ENCODE measurements at regions not wholly inside any gene's neighbourhood (a gene's known extent, or its start where the extent isn't known, plus 50 kb on each side); places are given as distances from the start of the nearest gene placed in this dataset.

- H3K36me3 ChIP-seq, result no peaks in the 10 kb centered on the region
- TF ChIP-seq CTCF (IDR thresholded peaks at IDR 0.05), result no peak
- no peak for TF ChIP-seq POLR2A (IDR thresholded peaks at IDR 0.05)
- no peak for TF ChIP-seq POLR2AphosphoS5 (IDR thresholded peaks at IDR 0.05)
- no peak for TF ChIP-seq EP300 (IDR thresholded peaks at IDR 0.05; ENCODE audit: low read depth)
- in situ Hi-C loops (cut with MboI; ENCODE audit: low pct_ligation_motif_present in 1 of 4, low pct_unique_long_range_greater_than_20kb in 1 of 4, low sequenced_read_pairs in 3 of 4) (no loop called here), intact Hi-C loops (cut with DNase I; ENCODE audit: low total_unique reads) (no loop called here)
- H3K4me1 ChIP-seq, result no peaks in the 10 kb centered on the region
- H3K27ac ChIP-seq, result no peak overlapping the region
- no peaks in the 10 kb centered on the region for H3K27me3 ChIP-seq
- no peak overlapping the region for H3K4me3 ChIP-seq
- H3K9me3 ChIP-seq, result no peaks in the 10 kb centered on the region
- no peak for DNase-seq
- 41 to 65% methylated on average over 3 to 8 of the region's 8 CpGs for WGBS, 2 donors (ENCODE audit: low coverage in 1 of 2)
Measured at GRCh38 chr5:121726991-121727390, 124.7 kb upstream of the FTMT start.

- DNase-seq, result no peak
- no peak overlapping the region for H3K4me3 ChIP-seq
- no peaks in the 10 kb centered on the region for H3K27me3 ChIP-seq
- no peak overlapping the region for H3K27ac ChIP-seq
- H3K4me1 ChIP-seq, result no peaks in the 10 kb centered on the region
- intact Hi-C loops (cut with DNase I; ENCODE audit: low total_unique reads), result no loop called here
- in situ Hi-C loops (cut with MboI; ENCODE audit: low pct_ligation_motif_present in 1 of 4, low pct_unique_long_range_greater_than_20kb in 1 of 4, low sequenced_read_pairs in 3 of 4), result no loop called here
- no peaks in the 10 kb centered on the region for H3K36me3 ChIP-seq
- 49 to 50% methylated on average over 3 of the region's 3 CpGs for WGBS, 2 donors (ENCODE audit: low coverage in 1 of 2)
- H3K9me3 ChIP-seq, result no peaks in the 10 kb centered on the region
- TF ChIP-seq CTCF (IDR thresholded peaks at IDR 0.05), result no peak
- no peak for TF ChIP-seq EP300 (IDR thresholded peaks at IDR 0.05; ENCODE audit: low read depth)
- TF ChIP-seq POLR2AphosphoS5 (IDR thresholded peaks at IDR 0.05), result no peak
- TF ChIP-seq POLR2A (IDR thresholded peaks at IDR 0.05), result no peak
Measured at GRCh38 chr5:121731377-121731776, 120.3 kb upstream of the FTMT start.

GRCh38 chr5:121735618-121736017, 116.1 kb upstream of the FTMT start:
- no peaks in the 10 kb centered on the region for H3K4me1 ChIP-seq
- DNase-seq, result no peak
- no peak overlapping the region for H3K4me3 ChIP-seq
- in situ Hi-C loops (cut with MboI; ENCODE audit: low pct_ligation_motif_present in 1 of 4, low pct_unique_long_range_greater_than_20kb in 1 of 4, low sequenced_read_pairs in 3 of 4), result no loop called here
- TF ChIP-seq POLR2AphosphoS5 (IDR thresholded peaks at IDR 0.05), result no peak
- TF ChIP-seq CTCF (IDR thresholded peaks at IDR 0.05), result no peak
- no peak for TF ChIP-seq POLR2A (IDR thresholded peaks at IDR 0.05)
- TF ChIP-seq EP300 (IDR thresholded peaks at IDR 0.05; ENCODE audit: low read depth), result no peak
- H3K36me3 ChIP-seq, result no peaks in the 10 kb centered on the region
- 36 to 63% methylated on average over 2 of the region's 2 CpGs for WGBS, 2 donors (ENCODE audit: low coverage in 1 of 2)
- H3K9me3 ChIP-seq, result no peaks in the 10 kb centered on the region
- H3K27me3 ChIP-seq, result no peaks in the 10 kb centered on the region
- intact Hi-C loops (cut with DNase I; ENCODE audit: low total_unique reads), result no loop called here
- no peak overlapping the region for H3K27ac ChIP-seq

GRCh38 chr5:121737120-121737519, 114.6 kb upstream of the FTMT start:
- WGBS, 2 donors (ENCODE audit: low coverage in 1 of 2), result 67 to 93% methylated on average over 1 to 2 of the region's 2 CpGs
- Histone ChIP-seq H3K9me3 (no peaks in the 10 kb centered on the region), H3K4me3 (no peak overlapping the region), H3K27ac (no peak overlapping the region), H3K36me3 (no peaks in the 10 kb centered on the region), H3K4me1 (no peaks in the 10 kb centered on the region), H3K27me3 (no peaks in the 10 kb centered on the region)
- no peak for DNase-seq
- in situ Hi-C loops (cut with MboI; ENCODE audit: low pct_ligation_motif_present in 1 of 4, low pct_unique_long_range_greater_than_20kb in 1 of 4, low sequenced_read_pairs in 3 of 4), result no loop called here
- TF ChIP-seq POLR2AphosphoS5 (IDR thresholded peaks at IDR 0.05) (no peak), POLR2A (IDR thresholded peaks at IDR 0.05) (no peak), EP300 (IDR thresholded peaks at IDR 0.05; ENCODE audit: low read depth) (no peak), CTCF (IDR thresholded peaks at IDR 0.05) (no peak)
- intact Hi-C loops (cut with DNase I; ENCODE audit: low total_unique reads), result loop anchor here (1.0 kb wide), 1 partner anchor 19 kb away; no protein-coding TSS in a partner anchor

Data from transverse colon (tissue), 4 donors.